Osteoblast (primary cell): ENCODE measurements at regions not wholly inside any gene's neighbourhood (a gene's known extent, or its start where the extent isn't known, plus 50 kb on each side); places are given as distances from the start of the nearest gene placed in this dataset.

Experiments
- DNase-seq: peaks from one replicate; pipeline ENCODE4 v3.0.0; 2011; ENCODE audit warnings: low spot score, mixed read lengths; ENCODE audit not compliant: insufficient read length; ENCODE audit errors: missing footprints
- H2AFZ ChIP-seq: 2 replicates; pipeline ENCODE4 v1.6.0; 2011; ENCODE audit warnings: mild to moderate bottlenecking, low read length
- H3K27ac ChIP-seq: 2 replicates; pipeline ENCODE4 v1.5.1; 2011; ENCODE audit warnings: mild to moderate bottlenecking, low read depth, low read length, moderate library complexity
- H3K27me3 ChIP-seq: 2 replicates; pipeline ENCODE4 v1.6.0; 2012; ENCODE audit warnings: mild to moderate bottlenecking, control low read depth, inconsistent platforms, low read length, moderate library complexity; ENCODE audit not compliant: insufficient read depth
- H3K36me3 ChIP-seq: 2 replicates; pipeline ENCODE4 v1.5.1; 2011; ENCODE audit warnings: mild to moderate bottlenecking, low read length, control low read depth, moderate library complexity; ENCODE audit not compliant: insufficient read depth
- H3K4me1 ChIP-seq: 2 replicates; pipeline ENCODE4 v1.5.1; 2011; ENCODE audit warnings: mild to moderate bottlenecking, low read length, control low read depth, moderate library complexity; ENCODE audit not compliant: insufficient read depth
- H3K4me2 ChIP-seq: 2 replicates; pipeline ENCODE4 v1.6.0; 2011; ENCODE audit warnings: mild to moderate bottlenecking, low read length; ENCODE audit not compliant: insufficient read depth
- H3K4me3 ChIP-seq: fragments of 200-600 bp; sonication (generic); 3 replicates; pipeline ENCODE4 v1.5.1; 2012; ENCODE audit warnings: mild to moderate bottlenecking, low read length, inconsistent platforms; ENCODE audit not compliant: insufficient read depth
- H3K79me2 ChIP-seq: 2 replicates; pipeline ENCODE4 v1.6.0; 2012; ENCODE audit warnings: mild to moderate bottlenecking, low read length, control low read depth, inconsistent platforms; ENCODE audit not compliant: insufficient read depth
- H3K9me3 ChIP-seq: 2 replicates; pipeline ENCODE4 v1.5.1; 2011; ENCODE audit warnings: low read depth, low read length, control low read depth
- H4K20me1 ChIP-seq: 2 replicates; pipeline ENCODE4 v1.6.0; 2012; ENCODE audit warnings: mild to moderate bottlenecking, low read length, control low read depth; ENCODE audit not compliant: insufficient read depth
- CTCF ChIP-seq: IDR thresholded peaks from 2 replicates; pipeline ENCODE4 v1.5.1; 2011; ENCODE audit warnings: mild to moderate bottlenecking, low read depth, low read length, moderate library complexity; ENCODE audit errors: extremely low read depth

- Histone ChIP-seq H3K4me3 (peak overlapping the region; percentile 50), H4K20me1 (no peaks in the 10 kb centered on the region), H3K9me3 (no peaks in the 10 kb centered on the region), H3K4me2 (peak overlapping the region; percentile 72), H3K27me3 (no peaks in the 10 kb centered on the region), H3K27ac (peak overlapping the region; percentile 23), H3K4me1 (peaks cover 20% of the 10 kb centered on the region), H2AFZ (peak overlapping the region; percentile 24), H3K36me3 (no peaks in the 10 kb centered on the region), H3K79me2 (no peaks in the 10 kb centered on the region)
- TF ChIP-seq CTCF: no peak
- no peak for DNase-seq
These were observed 472.9 kb upstream of the CBLB start for GRCh38 chr3:106341586-106342162.

- TF ChIP-seq CTCF: no peak
- no peaks in the 10 kb centered on the region for H3K9me3 ChIP-seq
- no peak for DNase-seq
- H3K4me3 ChIP-seq: no peak overlapping the region
- peaks cover 20% of the 10 kb centered on the region for H3K4me1 ChIP-seq
- no peaks in the 10 kb centered on the region for H3K36me3 ChIP-seq
- H2AFZ ChIP-seq: no peak overlapping the region
- H4K20me1 ChIP-seq: no peaks in the 10 kb centered on the region
- H3K27me3 ChIP-seq: no peaks in the 10 kb centered on the region
- no peaks in the 10 kb centered on the region for H3K79me2 ChIP-seq
- no peak overlapping the region for H3K4me2 ChIP-seq
- no peak overlapping the region for H3K27ac ChIP-seq
These were observed 473.6 kb upstream of the CBLB start for GRCh38 chr3:106342386-106342785.

- Histone ChIP-seq H3K79me2 (no peaks in the 10 kb centered on the region), H3K36me3 (no peaks in the 10 kb centered on the region), H3K27me3 (no peaks in the 10 kb centered on the region), H3K9me3 (no peaks in the 10 kb centered on the region), H3K4me2 (no peak overlapping the region), H3K4me1 (peaks cover 20% of the 10 kb centered on the region), H3K4me3 (no peak overlapping the region), H2AFZ (peak overlapping the region; percentile 23), H4K20me1 (no peaks in the 10 kb centered on the region), H3K27ac (peak overlapping the region; percentile 91)
- no peak for DNase-seq
- TF ChIP-seq CTCF: no peak
These were observed 475.0 kb upstream of the CBLB start for GRCh38 chr3:106343811-106344210.

- Histone ChIP-seq H3K79me2 (no peaks in the 10 kb centered on the region), H3K9me3 (no peaks in the 10 kb centered on the region), H3K4me3 (no peak overlapping the region), H3K27me3 (no peaks in the 10 kb centered on the region), H3K36me3 (no peaks in the 10 kb centered on the region), H3K4me2 (peak overlapping the region; percentile 67), H3K4me1 (peaks cover 20% of the 10 kb centered on the region), H3K27ac (peak overlapping the region; percentile 91), H4K20me1 (no peaks in the 10 kb centered on the region), H2AFZ (peak overlapping the region; percentile 17)
- DNase-seq: peak; percentile 77
- TF ChIP-seq CTCF: no peak
These were observed 476.7 kb upstream of the CBLB start for GRCh38 chr3:106345353-106346027.
